ENCODE measurements at regions not wholly inside any gene's neighbourhood (a gene's known extent, or its start where the extent isn't known, plus 50 kb on each side); places are given as distances from the start of the nearest gene placed in this dataset.
A peak's percentile ranks its signal among the peaks of the same experiment; 100 is the strongest.

- no peak for DNase-seq
- Histone ChIP-seq H3K36me3 (replicated peaks in 1 of 2; ENCODE audit: insufficient read depth in 1 of 2, low read depth in 2 of 2) (no peaks in the 10 kb centered on the region), H3K9me3 (no peaks in the 10 kb centered on the region), H3K27ac (no peak overlapping the region), H3K4me1 (peaks cover 12% of the 10 kb centered on the region), H3K27me3 (no peaks in the 10 kb centered on the region), H3K4me3 (no peak overlapping the region)
- intact Hi-C loops (cut with DNase I) = no loop called here
- TF ChIP-seq POLR2A (IDR thresholded peaks at IDR 0.05) (no peak), CTCF (IDR thresholded peaks at IDR 0.05) (no peak)
- 94 to 96% methylated on average over 1 of the region's 1 CpG for WGBS, 2 donors
- no peak for ATAC-seq
Observed at GRCh38 chr12:59934486-59934885, 338.7 kb downstream of the SLC16A7 start.

GRCh38 chr12:59936534-59936933 lies 340.7 kb downstream of the SLC16A7 start:
- peak in 1 of 4 donors; percentile 5 for DNase-seq
- TF ChIP-seq CTCF (IDR thresholded peaks at IDR 0.05) = no peak
- no peak for TF ChIP-seq POLR2A (IDR thresholded peaks at IDR 0.05)
- no peaks in the 10 kb centered on the region for H3K36me3 ChIP-seq (replicated peaks in 1 of 2; ENCODE audit: insufficient read depth in 1 of 2, low read depth in 2 of 2)
- H3K9me3 ChIP-seq = no peaks in the 10 kb centered on the region
- peak; percentile 72 for ATAC-seq
- no peaks in the 10 kb centered on the region for H3K27me3 ChIP-seq
- intact Hi-C loops (cut with DNase I) = no loop called here
- WGBS, 2 donors = 23 to 24% methylated on average over 3 of the region's 3 CpGs
- peak overlapping the region; percentile 20 to 59 (median 36) for H3K27ac ChIP-seq
- no peak overlapping the region for H3K4me3 ChIP-seq
- peaks cover 30% of the 10 kb centered on the region for H3K4me1 ChIP-seq

GRCh38 chr12:59937148-59937547 lies 341.3 kb downstream of the SLC16A7 start:
- Histone ChIP-seq H3K9me3 (no peaks in the 10 kb centered on the region), H3K4me3 (no peak overlapping the region), H3K4me1 (peaks cover 34% of the 10 kb centered on the region), H3K27ac (peak overlapping the region in 1 of 4 donors; percentile 59), H3K27me3 (no peaks in the 10 kb centered on the region), H3K36me3 (replicated peaks in 1 of 2; ENCODE audit: insufficient read depth in 1 of 2, low read depth in 2 of 2) (no peaks in the 10 kb centered on the region)
- no peak for TF ChIP-seq CTCF (IDR thresholded peaks at IDR 0.05)
- TF ChIP-seq POLR2A (IDR thresholded peaks at IDR 0.05) = no peak
- DNase-seq (no peak), ATAC-seq (no peak)
- intact Hi-C loops (cut with DNase I) = no loop called here

- no peak for ATAC-seq
- intact Hi-C loops (cut with DNase I) = no loop called here
- H3K4me3 ChIP-seq = no peak overlapping the region
- WGBS, 2 donors = 87 to 91% methylated on average over 8 of the region's 8 CpGs
- no peaks in the 10 kb centered on the region for H3K27me3 ChIP-seq
- no peaks in the 10 kb centered on the region for H3K9me3 ChIP-seq
- DNase-seq = no peak
- H3K36me3 ChIP-seq (replicated peaks in 1 of 2; ENCODE audit: insufficient read depth in 1 of 2, low read depth in 2 of 2) = no peaks in the 10 kb centered on the region
- H3K4me1 ChIP-seq = peaks cover 34% of the 10 kb centered on the region
- H3K27ac ChIP-seq = no peak overlapping the region
- TF ChIP-seq CTCF (IDR thresholded peaks at IDR 0.05) (no peak), POLR2A (IDR thresholded peaks at IDR 0.05) (no peak)
Observed at GRCh38 chr12:59938190-59938962, 342.5 kb downstream of the SLC16A7 start.
